SK-N-SH (cell line): ENCODE measurements at regions not wholly inside any gene's neighbourhood (a gene's known extent, or its start where the extent isn't known, plus 50 kb on each side); places are given as distances from the start of the nearest gene placed in this dataset.

Experiments
- CTCF ChIP-seq: fragments of 200-600 bp; sonication (generic); IDR thresholded peaks from 2 replicates; pipeline ENCODE4 v1.6.1; 2017; ENCODE audit warnings: antibody characterized with exemption, mild to moderate bottlenecking, moderate library complexity
- EP300 ChIP-seq, 2 experiments: IDR thresholded peaks; 2 replicates each; pipeline versions ENCODE4 v1.4.0 to v1.6.1; 2012; ENCODE audit warnings: borderline replicate concordance in 1 of 2, low read depth in 1 of 2, low read length in 1 of 2
- MAX ChIP-seq: IDR thresholded peaks from 2 replicates; pipeline ENCODE4 v1.4.0; 2012; ENCODE audit warnings: low read depth
- NFIC ChIP-seq: IDR thresholded peaks from 2 replicates; pipeline ENCODE4 v1.4.0; 2012; ENCODE audit warnings: borderline replicate concordance
- NRF1 ChIP-seq: IDR thresholded peaks from 2 replicates; pipeline ENCODE4 v1.6.1; 2012; ENCODE audit warnings: low read depth, mild to moderate bottlenecking, low read length
- POLR2AphosphoS5 ChIP-seq: IDR thresholded peaks from 2 replicates; pipeline ENCODE4 v1.6.1; 2012; ENCODE audit warnings: low read depth, low read length
- REST ChIP-seq: IDR thresholded peaks from 2 replicates; pipeline ENCODE4 v1.6.1; 2012; ENCODE audit warnings: mild to moderate bottlenecking, low read depth, low read length, moderate library complexity
- TAF1 ChIP-seq: IDR thresholded peaks from 2 replicates; pipeline ENCODE4 v1.6.1; 2012; ENCODE audit warnings: low read depth, mild to moderate bottlenecking, low read length, moderate library complexity, borderline replicate concordance
- TEAD4 ChIP-seq: IDR thresholded peaks from 2 replicates; pipeline ENCODE4 v1.4.0; 2012; ENCODE audit warnings: mild to moderate bottlenecking, borderline replicate concordance; ENCODE audit not compliant: insufficient read depth

- TF ChIP-seq REST = no peak
- no peak for TF ChIP-seq NRF1
- TF ChIP-seq TEAD4 = no peak
- no peak for TF ChIP-seq EP300 (IDR thresholded peaks at IDR 0.05; ENCODE audit: borderline replicate concordance in 1 of 2, low read depth in 1 of 2, low read length in 1 of 2)
- TF ChIP-seq CTCF = no peak
- no peak for TF ChIP-seq TAF1
- no peak for TF ChIP-seq MAX
- TF ChIP-seq NFIC = no peak
- TF ChIP-seq POLR2AphosphoS5 = no peak
Measured at GRCh38 chr3:46123646-46124045, 84.5 kb downstream of the CCR1 start.
